H1 (cell line): ENCODE measurements at regions not wholly inside any gene's neighbourhood (a gene's known extent, or its start where the extent isn't known, plus 50 kb on each side); places are given as distances from the start of the nearest gene placed in this dataset.

Experiments
- CTCF ChIA-PET: fragments of 300-600 bp; sonication (Branson Sonifier 250); formaldehyde crosslinking; loops from one replicate; lab custom pipeline; 2021; ENCODE audit not compliant: partially characterized antibody; lab: Charles Lee
- POLR2A ChIA-PET: fragments of 300-600 bp; sonication (Branson Sonifier 250); formaldehyde crosslinking; loops from one replicate; lab custom pipeline; 2021; ENCODE audit warnings: inconsistent platforms; ENCODE audit not compliant: partially characterized antibody; lab: Charles Lee
- DNase-seq, 2 experiments: peaks; one replicate each; pipeline versions ENCODE4 v3.0.0 to v3.0.0-alpha.2; 2010 to 2022; ENCODE audit warnings: low spot score in 2 of 2, low read depth in 1 of 2, mixed read lengths in 1 of 2
- FAIRE-seq: peaks from 2 replicates; lab custom pipeline; 2011; peaks lifted over from hg19 to GRCh38; lab: Jason Lieb, UNC
- H2AFZ ChIP-seq: 2 replicates; pipeline ENCODE4 v1.8.1; 2012; ENCODE audit warnings: low read length, inconsistent platforms
- H2AK5ac ChIP-seq: 2 replicates; pipeline ENCODE4 v1.6.1; 2013; ENCODE audit warnings: low read depth, low read length
- H2BK120ac ChIP-seq: replicated peaks from 2 replicates; pipeline ENCODE3; 2013; ENCODE audit warnings: low read depth, low read length, inconsistent platforms
- H2BK12ac ChIP-seq: 2 replicates; pipeline ENCODE4 v1.6.1; 2013; ENCODE audit warnings: low read depth, low read length
- H2BK15ac ChIP-seq: 2 replicates; pipeline ENCODE4 v1.6.1; 2013; ENCODE audit warnings: low read length
- H2BK20ac ChIP-seq: 2 replicates; pipeline ENCODE4 v1.6.1; 2013; ENCODE audit warnings: low read length
- H2BK5ac ChIP-seq: 2 replicates; pipeline ENCODE4 v1.6.1; 2013; ENCODE audit warnings: low read depth, low read length
- H3K14ac ChIP-seq: 2 replicates; pipeline ENCODE4 v1.6.1; 2013; ENCODE audit warnings: inconsistent platforms; ENCODE audit not compliant: insufficient read length
- H3K18ac ChIP-seq: 2 replicates; pipeline ENCODE4 v1.6.1; 2013; ENCODE audit warnings: low read length; ENCODE audit errors: extremely low read depth
- H3K23ac ChIP-seq: 2 replicates; pipeline ENCODE4 v1.6.1; 2013; ENCODE audit warnings: inconsistent platforms; ENCODE audit not compliant: insufficient read length
- H3K23me2 ChIP-seq: 2 replicates; pipeline ENCODE4 v1.6.1; 2013; ENCODE audit warnings: low read depth, low read length
- H3K27ac ChIP-seq: 2 replicates; pipeline ENCODE4 v1.6.1; 2011; ENCODE audit warnings: low read depth, low read length, inconsistent platforms
- H3K27me3 ChIP-seq, 4 experiments: replicated peaks in 1 of 4; 1 replicate in 1 of 4; 2 replicates in 3 of 4; pipeline versions ENCODE4 v1.6.1 to v1.8.1; 2011 to 2013; ENCODE audit warnings: low read length in 3 of 4, mild to moderate bottlenecking in 3 of 4, inconsistent platforms in 2 of 4, mixed read lengths in 2 of 4, moderate library complexity in 1 of 4; ENCODE audit not compliant: control insufficient read depth in 3 of 4, insufficient read depth in 3 of 4; ENCODE audit errors: extremely low read depth in 1 of 4
- H3K36me3 ChIP-seq, 4 experiments: 2 replicates each; pipeline versions ENCODE4 v1.6.1 to v1.8.1; 2011 to 2013; ENCODE audit warnings: mild to moderate bottlenecking in 4 of 4, low read length in 3 of 4, moderate library complexity in 2 of 4, control low read depth in 1 of 4, inconsistent platforms in 1 of 4; ENCODE audit not compliant: insufficient read depth in 4 of 4, control insufficient read depth in 2 of 4
- H3K4ac ChIP-seq: replicated peaks from 2 replicates; pipeline ENCODE3; 2013; ENCODE audit warnings: low read length, low read depth, mixed read lengths, inconsistent platforms; ENCODE audit not compliant: insufficient read length
- H3K4me1 ChIP-seq, 4 experiments: replicated peaks in 1 of 4; 1 replicate in 1 of 4; 2 replicates in 3 of 4; pipeline versions ENCODE4 v1.6.1 to v1.8.1; 2011 to 2013; ENCODE audit warnings: low read length in 3 of 4, inconsistent platforms in 2 of 4, mixed read lengths in 1 of 4; ENCODE audit not compliant: insufficient read depth in 4 of 4, control insufficient read depth in 3 of 4
- H3K4me2 ChIP-seq, 2 experiments: 2 replicates each; pipeline versions ENCODE4 v1.6.1 to v1.8.1; 2011 to 2013; ENCODE audit warnings: low read depth in 2 of 2, low read length in 2 of 2, control low read depth in 1 of 2, inconsistent platforms in 1 of 2, mild to moderate bottlenecking in 1 of 2; ENCODE audit not compliant: insufficient read depth in 1 of 2
- H3K4me3 ChIP-seq, 4 experiments: fragments of 200-600, 300-600 bp in 1 of 4; sonication (generic), shearing (Covaris generic), sonication (Bioruptor Twin) in 1 of 4; 2 replicates each; pipeline versions ENCODE4 v1.5.1 to v1.8.1; 2011 to 2016; ENCODE audit warnings: low read length in 4 of 4, low read depth in 3 of 4, control low read depth in 2 of 4, inconsistent platforms in 2 of 4, mild to moderate bottlenecking in 2 of 4, mixed read lengths in 1 of 4, moderate library complexity in 1 of 4; ENCODE audit not compliant: insufficient read depth in 2 of 4; ENCODE audit errors: extremely low read depth in 1 of 4
- H3K56ac ChIP-seq: replicated peaks from 2 replicates; pipeline ENCODE3; 2013; ENCODE audit warnings: low read depth, mild to moderate bottlenecking, mixed read lengths, low read length, inconsistent platforms; ENCODE audit not compliant: insufficient read length
- H3K79me1 ChIP-seq: 2 replicates; pipeline ENCODE4 v1.6.1; 2013; ENCODE audit warnings: low read depth, low read length, control low read depth
- H3K79me2 ChIP-seq, 2 experiments: 2 replicates each; pipeline versions ENCODE4 v1.6.1 to v1.8.1; 2012 to 2013; ENCODE audit warnings: low read length in 2 of 2, mild to moderate bottlenecking in 2 of 2, inconsistent platforms in 1 of 2; ENCODE audit not compliant: insufficient read depth in 2 of 2, control insufficient read depth in 1 of 2
- H3K9ac ChIP-seq, 4 experiments: replicated peaks in 1 of 4; 1 replicate in 1 of 4; 2 replicates in 3 of 4; pipeline versions ENCODE4 v1.6.1 to v1.8.1; 2011 to 2013; ENCODE audit warnings: low read depth in 3 of 4, low read length in 3 of 4, control low read depth in 2 of 4, mild to moderate bottlenecking in 2 of 4, moderate library complexity in 2 of 4, inconsistent platforms in 1 of 4; ENCODE audit errors: extremely low read depth in 1 of 4
- H3K9me3 ChIP-seq, 2 experiments: 2 replicates each; pipeline versions ENCODE4 v1.6.1 to v1.8.1; 2012 to 2013; ENCODE audit warnings: mild to moderate bottlenecking in 2 of 2, moderate library complexity in 2 of 2, control low read depth in 1 of 2, inconsistent platforms in 1 of 2, low read depth in 1 of 2, low read length in 1 of 2, mixed read lengths in 1 of 2; ENCODE audit not compliant: insufficient read depth in 2 of 2
- H4K20me1 ChIP-seq, 2 experiments: replicated peaks in 1 of 2; 2 replicates each; pipeline versions ENCODE3 to v1.8.1; 2011 to 2013; ENCODE audit warnings: inconsistent platforms in 2 of 2, low read length in 2 of 2, mild to moderate bottlenecking in 1 of 2; ENCODE audit not compliant: insufficient read depth in 2 of 2, control insufficient read depth in 1 of 2
- H4K5ac ChIP-seq: 2 replicates; pipeline ENCODE4 v1.6.1; 2013; ENCODE audit warnings: low read length, low read depth, mixed read lengths, inconsistent platforms; ENCODE audit not compliant: insufficient read length
- H4K8ac ChIP-seq: 2 replicates; pipeline ENCODE4 v1.8.0; 2013; ENCODE audit warnings: mild to moderate bottlenecking, moderate library complexity, low read length, inconsistent platforms; ENCODE audit not compliant: insufficient read depth; ENCODE audit errors: extremely low read depth
- H4K91ac ChIP-seq: replicated peaks from 2 replicates; pipeline ENCODE3; 2013; ENCODE audit warnings: low read length, mixed read lengths, inconsistent platforms; ENCODE audit not compliant: insufficient read length
- CBX8 ChIP-seq: fragments of 300-800, 300-1000 bp; sonication (generic); IDR thresholded peaks from 2 replicates; pipeline ENCODE4 v1.7.1; 2016; ENCODE audit warnings: low read depth, low read length, borderline replicate concordance
- CHD2 ChIP-seq: IDR thresholded peaks from 2 replicates; pipeline ENCODE4 v1.6.1; 2012; ENCODE audit warnings: low read length, improper control_type of control experiment
- EGR1 ChIP-seq: IDR thresholded peaks from 2 replicates; pipeline ENCODE4 v1.6.1; 2011; ENCODE audit warnings: low read depth, low read length, borderline replicate concordance
- JUN ChIP-seq: IDR thresholded peaks from 2 replicates; pipeline ENCODE4 v1.6.1; 2011; ENCODE audit warnings: low read depth, mild to moderate bottlenecking, improper control_type of control experiment, low read length
- KDM5A ChIP-seq: fragments of 200-600 bp; IDR thresholded peaks from 2 replicates; pipeline ENCODE4 v1.7.1; 2012; ENCODE audit warnings: mild to moderate bottlenecking, low read length, inconsistent platforms, mixed read lengths
- NANOG ChIP-seq: IDR thresholded peaks from 2 replicates; pipeline ENCODE4 v1.6.1; 2011; ENCODE audit warnings: low read length, low read depth, mild to moderate bottlenecking, inconsistent platforms; ENCODE audit not compliant: insufficient read depth, poor library complexity, severe bottlenecking
- POU5F1 ChIP-seq: IDR thresholded peaks from 2 replicates; pipeline ENCODE4 v1.6.1; 2011; ENCODE audit warnings: low read depth, mild to moderate bottlenecking, low read length, moderate library complexity
- SP2 ChIP-seq: IDR thresholded peaks from 2 replicates; pipeline ENCODE4 v1.6.1; 2012; ENCODE audit warnings: mild to moderate bottlenecking, low read length, inconsistent platforms
- TEAD4 ChIP-seq: IDR thresholded peaks from 2 replicates; pipeline ENCODE4 v1.6.1; 2012; ENCODE audit warnings: low read depth, low read length, inconsistent platforms, mixed read lengths
- WGBS, 2 experiments: shearing (Covaris generic) in 1 of 2; methylation state at CpG; one replicate each; pipeline versions ENCODE4 v1.1.6 to v1.1.7; 2013 to 2015; ENCODE audit warnings: low lambda C conversion rate in 2 of 2, mixed read lengths in 2 of 2, inconsistent platforms in 1 of 2, low coverage in 1 of 2, missing lambda C conversion rate in 1 of 2; ENCODE audit not compliant: insufficient replicate concordance in 2 of 2, insufficient coverage in 1 of 2, insufficient read length in 1 of 2; ENCODE audit errors: extremely low coverage in 1 of 2, missing lambda C conversion rate in 1 of 2; 5-methylcytosine and 5-hydroxymethylcytosine counted together

DNA sequence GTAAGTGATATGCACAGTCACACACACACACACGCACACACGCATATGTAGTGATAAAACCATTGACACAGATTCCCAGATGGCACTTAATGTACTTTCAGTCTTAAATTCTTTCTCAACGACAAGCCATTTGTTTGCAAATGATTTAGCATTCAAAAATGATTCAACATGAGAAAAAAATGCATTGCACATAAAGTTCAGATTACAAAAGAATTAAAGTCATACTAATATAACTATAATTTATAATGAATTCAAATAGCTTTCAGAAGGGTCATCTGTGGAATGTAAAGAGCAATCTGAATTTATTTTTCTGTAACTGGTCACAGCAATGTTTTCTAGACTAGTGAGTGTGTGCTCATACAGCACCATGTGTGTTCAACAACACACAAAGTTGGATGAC, 521.6 kb upstream of the ZNF337 start:
- H3K27me3 ChIP-seq, result no peaks in the 10 kb centered on the region
- no peak overlapping the region for H2BK20ac ChIP-seq
- no peak overlapping the region for H3K4me3 ChIP-seq
- no peaks in the 10 kb centered on the region for H4K20me1 ChIP-seq
- H2BK120ac ChIP-seq, result no peak overlapping the region
- ChIA-PET CTCF (no interaction called here), POLR2A (interaction anchor here (0.9 kb wide), 1 partner anchor 9 kb away, joined by 3 read pairs; no protein-coding TSS in a partner anchor)
- H2AK5ac ChIP-seq, result no peak overlapping the region
- H3K4me1 ChIP-seq, result no peaks in the 10 kb centered on the region
- H2BK5ac ChIP-seq, result no peak overlapping the region
- H3K36me3 ChIP-seq, result no peaks in the 10 kb centered on the region
- H2AFZ ChIP-seq, result no peak overlapping the region
- no peaks in the 10 kb centered on the region for H3K79me2 ChIP-seq
- no peak overlapping the region for H3K14ac ChIP-seq
- H3K4ac ChIP-seq, result no peak overlapping the region
- H3K23me2 ChIP-seq, result no peaks in the 10 kb centered on the region
- H3K27ac ChIP-seq, result no peak overlapping the region
- no peak overlapping the region for H4K5ac ChIP-seq
- no peak overlapping the region for H3K4me2 ChIP-seq
- H4K8ac ChIP-seq, result no peak overlapping the region
- H3K9ac ChIP-seq, result no peak overlapping the region
- FAIRE-seq, result no peak
- H2BK12ac ChIP-seq, result no peak overlapping the region
- no peak overlapping the region for H3K23ac ChIP-seq
- H3K79me1 ChIP-seq, result no peaks in the 10 kb centered on the region
- H4K91ac ChIP-seq, result no peak overlapping the region
- no peak overlapping the region for H2BK15ac ChIP-seq
- H3K56ac ChIP-seq, result no peak overlapping the region
- TF ChIP-seq EGR1 (no peak), SP2 (no peak), NANOG (no peak), CBX8 (no peak), TEAD4 (no peak), CHD2 (no peak), KDM5A (no peak), POU5F1 (no peak), JUN (no peak)
- no peak overlapping the region for H3K18ac ChIP-seq
- 98% methylated on average over 3 of the region's 3 CpGs; no CpG with 5 or more reads in 1 of the 2 experiments for WGBS, 2 experiments
- peaks cover 3 to 5% of the 10 kb centered on the region in 2 experiments; a peak in 2 of 4 replicates for H3K9me3 ChIP-seq
- DNase-seq, result no peak
